ENCODE measurements at regions not wholly inside any gene's neighbourhood (a gene's known extent, or its start where the extent isn't known, plus 50 kb on each side); places are given as distances from the start of the nearest gene placed in this dataset.

DNA sequence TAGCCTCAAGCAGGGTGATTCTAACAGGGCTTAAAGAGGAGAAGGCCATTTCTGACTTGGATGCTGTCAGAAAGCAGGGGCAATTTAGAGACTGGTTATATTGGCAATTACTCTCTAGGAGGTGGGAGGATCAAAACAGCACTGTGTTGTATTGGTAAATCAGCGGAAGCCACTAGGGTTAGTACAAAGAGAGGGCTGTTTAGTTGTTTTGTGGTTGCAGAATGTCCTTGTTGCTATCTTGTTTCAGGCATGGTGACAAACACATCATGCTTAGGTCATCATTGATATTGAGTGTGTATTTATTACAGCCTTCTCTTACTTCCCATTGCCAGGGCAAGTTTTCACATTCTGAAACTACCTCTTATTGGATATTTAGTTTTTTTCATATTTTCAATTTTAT is 165.3 kb downstream of the TAF11L14 start:
- Histone ChIP-seq H3K9me3 (ENCODE audit: control insufficient read depth, low read length) (no peaks in the 10 kb centered on the region), H3K27ac (no peak overlapping the region), H3K79me2 (no peaks in the 10 kb centered on the region), H2AFZ (no peak overlapping the region), H3K4me1 (no peaks in the 10 kb centered on the region), H3K36me3 (ENCODE audit: control insufficient read depth, insufficient read depth, low read length) (no peaks in the 10 kb centered on the region), H3K4me3 (ENCODE audit: low read depth, low read length) (no peak overlapping the region), H3K27me3 (ENCODE audit: control insufficient read depth, insufficient read depth, low read length) (no peaks in the 10 kb centered on the region), H3K9ac (no peak overlapping the region), H3K4me2 (ENCODE audit: low read length) (no peak overlapping the region)
- TF ChIP-seq, protein P1, sequence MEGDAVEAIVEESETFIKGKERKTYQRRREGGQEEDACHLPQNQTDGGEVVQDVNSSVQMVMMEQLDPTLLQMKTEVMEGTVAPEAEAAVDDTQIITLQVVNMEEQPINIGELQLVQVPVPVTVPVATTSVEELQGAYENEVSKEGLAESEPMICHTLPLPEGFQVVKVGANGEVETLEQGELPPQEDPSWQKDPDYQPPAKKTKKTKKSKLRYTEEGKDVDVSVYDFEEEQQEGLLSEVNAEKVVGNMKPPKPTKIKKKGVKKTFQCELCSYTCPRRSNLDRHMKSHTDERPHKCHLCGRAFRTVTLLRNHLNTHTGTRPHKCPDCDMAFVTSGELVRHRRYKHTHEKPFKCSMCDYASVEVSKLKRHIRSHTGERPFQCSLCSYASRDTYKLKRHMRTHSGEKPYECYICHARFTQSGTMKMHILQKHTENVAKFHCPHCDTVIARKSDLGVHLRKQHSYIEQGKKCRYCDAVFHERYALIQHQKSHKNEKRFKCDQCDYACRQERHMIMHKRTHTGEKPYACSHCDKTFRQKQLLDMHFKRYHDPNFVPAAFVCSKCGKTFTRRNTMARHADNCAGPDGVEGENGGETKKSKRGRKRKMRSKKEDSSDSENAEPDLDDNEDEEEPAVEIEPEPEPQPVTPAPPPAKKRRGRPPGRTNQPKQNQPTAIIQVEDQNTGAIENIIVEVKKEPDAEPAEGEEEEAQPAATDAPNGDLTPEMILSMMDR (IDR thresholded peaks at IDR 0.05), result no peak

DNA sequence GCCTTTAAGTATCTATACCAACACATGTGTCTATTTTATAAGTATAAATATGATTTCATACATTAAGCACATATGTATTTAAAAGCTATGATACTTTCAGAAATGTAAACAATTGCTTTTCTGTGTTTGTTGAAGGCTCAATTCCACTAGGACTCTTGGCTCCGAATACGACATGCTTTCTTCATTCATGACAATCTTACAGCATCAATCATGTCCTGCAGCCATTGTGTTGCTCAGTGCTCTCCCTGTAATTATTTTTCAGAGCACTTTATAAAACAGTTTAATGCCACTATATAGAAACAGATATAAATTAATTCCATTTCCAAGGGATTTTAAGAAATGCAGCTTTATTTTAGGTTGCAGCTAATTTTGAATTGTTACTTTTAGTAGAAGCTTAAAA is 167.3 kb downstream of the TAF11L14 start:
- no peak overlapping the region for H3K27ac ChIP-seq
- no peak overlapping the region for H3K4me2 ChIP-seq (ENCODE audit: low read length)
- H3K36me3 ChIP-seq (ENCODE audit: control insufficient read depth, insufficient read depth, low read length), result no peaks in the 10 kb centered on the region
- H3K4me1 ChIP-seq, result no peaks in the 10 kb centered on the region
- no peaks in the 10 kb centered on the region for H3K9me3 ChIP-seq (ENCODE audit: control insufficient read depth, low read length)
- no peak overlapping the region for H3K9ac ChIP-seq
- H3K79me2 ChIP-seq, result no peaks in the 10 kb centered on the region
- H3K4me3 ChIP-seq (ENCODE audit: low read depth, low read length), result no peak overlapping the region
- H3K27me3 ChIP-seq (ENCODE audit: control insufficient read depth, insufficient read depth, low read length), result no peaks in the 10 kb centered on the region
- no peak overlapping the region for H2AFZ ChIP-seq
- TF ChIP-seq, protein P1 (IDR thresholded peaks at IDR 0.05), result no peak

DNA sequence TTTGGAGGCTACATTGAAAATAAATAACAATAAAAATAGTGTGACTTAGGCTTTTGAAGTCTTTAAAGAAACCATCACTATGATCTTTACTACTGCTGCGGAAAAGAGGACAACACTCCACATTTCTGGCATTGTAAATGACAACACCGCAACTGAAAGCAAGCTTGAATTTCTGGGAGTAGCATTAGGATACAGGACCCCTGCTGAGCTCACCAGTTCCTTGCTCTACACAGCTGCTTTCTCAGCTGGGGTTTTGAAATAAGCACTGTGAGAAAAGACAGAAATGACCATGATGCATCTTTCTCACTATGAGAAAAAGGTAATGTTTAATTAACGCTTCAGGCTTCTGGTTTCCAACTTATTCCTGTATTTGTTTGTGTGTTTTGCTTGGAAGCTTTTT is 168.0 kb downstream of the TAF11L14 start:
- TF ChIP-seq, protein P1 (IDR thresholded peaks at IDR 0.05), result no peak
- no peak overlapping the region for H3K27ac ChIP-seq
- H3K27me3 ChIP-seq (ENCODE audit: control insufficient read depth, insufficient read depth, low read length), result no peaks in the 10 kb centered on the region
- H3K9me3 ChIP-seq (ENCODE audit: control insufficient read depth, low read length), result no peaks in the 10 kb centered on the region
- no peaks in the 10 kb centered on the region for H3K36me3 ChIP-seq (ENCODE audit: control insufficient read depth, insufficient read depth, low read length)
- H3K79me2 ChIP-seq, result no peaks in the 10 kb centered on the region
- H3K9ac ChIP-seq, result no peak overlapping the region
- no peaks in the 10 kb centered on the region for H3K4me1 ChIP-seq
- no peak overlapping the region for H3K4me3 ChIP-seq (ENCODE audit: low read depth, low read length)
- no peak overlapping the region for H3K4me2 ChIP-seq (ENCODE audit: low read length)
- no peak overlapping the region for H2AFZ ChIP-seq

GRCh38 chr5:17803971-17804370 is 169.7 kb downstream of the TAF11L14 start:
- Histone ChIP-seq H3K36me3 (ENCODE audit: control insufficient read depth, insufficient read depth, low read length) (no peaks in the 10 kb centered on the region), H3K79me2 (no peaks in the 10 kb centered on the region), H3K4me3 (ENCODE audit: low read depth, low read length) (no peak overlapping the region), H3K27ac (no peak overlapping the region), H2AFZ (no peak overlapping the region), H3K9ac (no peak overlapping the region), H3K4me2 (ENCODE audit: low read length) (no peak overlapping the region), H3K27me3 (ENCODE audit: control insufficient read depth, insufficient read depth, low read length) (no peaks in the 10 kb centered on the region), H3K9me3 (ENCODE audit: control insufficient read depth, low read length) (no peaks in the 10 kb centered on the region), H3K4me1 (no peaks in the 10 kb centered on the region)
- TF ChIP-seq, protein P1 (IDR thresholded peaks at IDR 0.05), result no peak

DNA sequence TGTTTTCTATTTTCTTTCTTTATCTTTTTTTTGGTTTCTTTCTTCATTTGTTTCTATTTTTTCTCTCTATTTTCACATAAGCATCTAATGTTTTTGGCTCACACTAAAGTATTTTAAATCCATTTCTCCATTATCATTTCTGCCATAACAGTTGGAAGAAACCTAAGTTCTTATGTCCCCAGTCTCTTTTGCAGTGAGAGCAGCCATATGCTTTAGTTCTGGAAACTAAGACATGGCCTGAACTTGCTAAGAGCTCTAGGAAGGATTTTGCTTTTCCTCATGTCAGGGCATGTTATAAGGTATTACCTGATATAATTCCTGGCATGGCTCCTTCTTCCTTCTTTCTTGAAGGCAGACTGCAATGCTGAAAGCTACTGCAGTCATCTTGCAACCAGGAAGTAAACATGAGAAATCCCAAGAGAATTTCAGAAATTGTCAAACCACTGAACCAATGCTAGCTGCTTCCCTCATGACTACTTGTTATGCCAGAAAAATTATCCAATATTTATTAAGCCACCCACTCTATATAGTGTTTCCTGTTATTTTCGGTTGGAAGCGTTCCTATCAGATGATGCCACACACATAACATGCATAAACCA is 171.1 kb downstream of the TAF11L14 start:
- H3K9me3 ChIP-seq (ENCODE audit: control insufficient read depth, low read length), result no peaks in the 10 kb centered on the region
- no peaks in the 10 kb centered on the region for H3K27me3 ChIP-seq (ENCODE audit: control insufficient read depth, insufficient read depth, low read length)
- no peak overlapping the region for H3K9ac ChIP-seq
- no peaks in the 10 kb centered on the region for H3K36me3 ChIP-seq (ENCODE audit: control insufficient read depth, insufficient read depth, low read length)
- H3K27ac ChIP-seq, result no peak overlapping the region
- H2AFZ ChIP-seq, result no peak overlapping the region
- no peaks in the 10 kb centered on the region for H3K79me2 ChIP-seq
- no peaks in the 10 kb centered on the region for H3K4me1 ChIP-seq
- H3K4me2 ChIP-seq (ENCODE audit: low read length), result no peak overlapping the region
- no peak overlapping the region for H3K4me3 ChIP-seq (ENCODE audit: low read depth, low read length)
- TF ChIP-seq, protein P1 (IDR thresholded peaks at IDR 0.05), result no peak
